ENCODE measurements at regions not wholly inside any gene's neighbourhood (a gene's known extent, or its start where the extent isn't known, plus 50 kb on each side); places are given as distances from the start of the nearest gene placed in this dataset.
"Not testable (repeated sequence)": the region's sequence is repeated elsewhere in the genome, so short reads cannot be mapped to it uniquely, and the experiment has no call there.

DNA sequence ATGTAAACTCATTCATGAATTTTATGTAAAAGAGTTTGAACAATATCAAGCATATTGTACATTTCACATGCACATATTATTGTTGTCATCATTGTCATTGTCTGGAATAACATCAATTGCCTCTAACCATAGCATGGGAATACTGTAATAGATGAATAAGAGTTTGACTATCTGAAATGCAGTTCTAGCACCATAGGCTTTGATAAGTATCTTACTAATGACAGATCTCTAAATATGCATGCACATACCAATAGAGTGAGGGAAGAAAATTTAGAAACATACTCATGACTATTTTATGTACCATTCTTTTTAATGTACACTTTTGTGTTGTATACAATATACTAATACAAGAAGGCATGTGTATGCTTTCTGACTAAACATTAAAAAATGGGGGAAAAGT, 161.6 kb upstream of the SPRY1 start:
- no peak overlapping the region for H3K4me3 Mint-ChIP-seq
- DNase-seq (ENCODE audit: low read depth, low spot score), result no peak
- H3K36me3 Mint-ChIP-seq (ENCODE audit: low read depth), result peaks cover 26% of the 10 kb centered on the region
- peaks cover 38% of the 10 kb centered on the region for H3K4me1 Mint-ChIP-seq
- no peak overlapping the region for H3K27ac Mint-ChIP-seq (ENCODE audit: unreplicated experiment)
- TF ChIP-seq CTCF (conservative IDR thresholded peaks at IDR 0.05), result no peak
- H3K9me3 Mint-ChIP-seq, result peaks cover 10% of the 10 kb centered on the region
- no peaks in the 10 kb centered on the region for H3K27me3 Mint-ChIP-seq (ENCODE audit: low read depth)

DNA sequence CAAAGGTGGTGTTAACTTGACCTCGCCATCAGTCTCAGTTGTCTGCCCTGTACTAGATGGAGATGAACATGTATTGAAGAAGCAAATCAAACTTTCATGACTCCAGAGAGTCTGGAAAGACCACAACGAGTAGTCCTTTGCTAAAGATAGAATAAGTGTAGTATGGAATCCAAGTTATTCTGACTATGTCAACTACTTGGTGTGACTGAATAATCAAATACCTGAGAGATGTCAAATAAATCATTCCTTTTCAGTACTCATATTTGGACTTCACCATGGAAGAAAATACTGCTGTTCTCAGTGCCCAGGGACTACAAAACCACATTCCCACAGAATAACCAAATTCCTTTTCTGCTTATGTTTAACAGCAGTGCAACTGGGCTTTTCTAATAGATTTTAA, 161.2 kb upstream of the SPRY1 start:
- no peak for DNase-seq (ENCODE audit: low read depth, low spot score)
- H3K4me1 Mint-ChIP-seq, result peaks cover 33% of the 10 kb centered on the region
- no peak for TF ChIP-seq CTCF (conservative IDR thresholded peaks at IDR 0.05)

GRCh38 chr4:123236606-123237005, 160.0 kb upstream of the SPRY1 start:
- DNase-seq (ENCODE audit: low read depth, low spot score), result no peak
- H3K27me3 Mint-ChIP-seq (ENCODE audit: low read depth), result no peaks in the 10 kb centered on the region
- no peak for TF ChIP-seq CTCF (conservative IDR thresholded peaks at IDR 0.05)
- H3K4me3 Mint-ChIP-seq, result no peak overlapping the region
- H3K27ac Mint-ChIP-seq (ENCODE audit: unreplicated experiment), result no peak overlapping the region
- peaks cover 6% of the 10 kb centered on the region for H3K9me3 Mint-ChIP-seq
- peaks cover 21% of the 10 kb centered on the region for H3K4me1 Mint-ChIP-seq
- H3K36me3 Mint-ChIP-seq (ENCODE audit: low read depth), result peaks cover 23% of the 10 kb centered on the region

More for the DNA sequence above, 161.2 kb upstream of the SPRY1 start:
- H3K9me3 Mint-ChIP-seq, result peaks cover 9% of the 10 kb centered on the region
- no peak overlapping the region for H3K4me3 Mint-ChIP-seq
- H3K36me3 Mint-ChIP-seq (ENCODE audit: low read depth), result peaks cover 27% of the 10 kb centered on the region
- H3K27ac Mint-ChIP-seq (ENCODE audit: unreplicated experiment), result no peak overlapping the region
- H3K27me3 Mint-ChIP-seq (ENCODE audit: low read depth), result no peaks in the 10 kb centered on the region

DNA sequence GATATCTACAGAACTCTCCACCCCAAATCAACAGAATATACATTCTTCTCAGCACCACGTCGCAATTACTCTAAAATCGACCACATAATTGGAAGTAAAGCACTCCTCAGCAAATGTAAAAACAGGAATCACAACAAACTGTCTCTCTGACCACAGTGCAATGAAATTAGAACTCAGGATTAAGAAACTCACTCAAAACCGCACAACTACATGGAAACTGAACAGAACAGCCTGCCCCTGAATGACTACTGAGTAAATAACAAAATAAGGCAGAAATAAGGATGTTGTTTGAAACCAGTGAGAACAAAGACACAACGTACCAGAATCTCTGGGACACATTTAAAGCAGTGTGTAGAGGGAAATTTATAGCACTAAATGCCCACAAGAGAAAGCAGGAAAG, 156.3 kb upstream of the SPRY1 start:
- not testable (repeated sequence) for H3K4me3 Mint-ChIP-seq; H3K27ac Mint-ChIP-seq (ENCODE audit: unreplicated experiment); DNase-seq (ENCODE audit: low read depth, low spot score); H3K27me3 Mint-ChIP-seq (ENCODE audit: low read depth)
- H3K36me3 Mint-ChIP-seq (ENCODE audit: low read depth), result peaks cover 26% of the 10 kb centered on the region
- peaks cover 19% of the 10 kb centered on the region for H3K4me1 Mint-ChIP-seq
- H3K9me3 Mint-ChIP-seq, result peaks cover 10% of the 10 kb centered on the region

GRCh38 chr4:123243220-123243619, 153.4 kb upstream of the SPRY1 start:
- H3K27ac Mint-ChIP-seq (ENCODE audit: unreplicated experiment); H3K4me3 Mint-ChIP-seq; DNase-seq (ENCODE audit: low read depth, low spot score); H3K9me3 Mint-ChIP-seq; H3K27me3 Mint-ChIP-seq (ENCODE audit: low read depth): not testable (repeated sequence)
- H3K4me1 Mint-ChIP-seq, result peaks cover 26% of the 10 kb centered on the region
- peaks cover 19% of the 10 kb centered on the region for H3K36me3 Mint-ChIP-seq (ENCODE audit: low read depth)

DNA sequence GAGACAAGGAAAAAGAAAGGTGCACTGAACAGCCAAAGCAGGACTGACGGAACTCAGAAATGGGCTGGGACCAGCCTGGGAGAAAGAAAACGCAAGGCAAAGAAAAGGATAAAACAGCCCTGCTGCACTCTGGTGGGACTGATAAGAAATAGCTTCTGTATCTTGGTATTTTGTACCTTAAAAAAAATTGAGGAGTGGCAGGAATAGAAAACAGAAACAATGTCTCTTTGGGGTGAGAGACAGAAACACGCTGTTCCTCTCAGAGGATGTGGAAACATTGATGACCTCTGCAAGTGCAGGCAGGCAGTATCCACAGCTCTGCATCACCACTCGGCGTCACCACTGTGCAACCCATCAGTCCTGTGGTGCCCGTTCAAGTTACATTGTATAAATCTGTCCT, 152.5 kb upstream of the SPRY1 start:
- H3K4me1 Mint-ChIP-seq, result peaks cover 30% of the 10 kb centered on the region
- TF ChIP-seq CTCF (conservative IDR thresholded peaks at IDR 0.05), result no peak
- peaks cover 12% of the 10 kb centered on the region for H3K36me3 Mint-ChIP-seq (ENCODE audit: low read depth)
- H3K27me3 Mint-ChIP-seq (ENCODE audit: low read depth), result no peaks in the 10 kb centered on the region
- no peak overlapping the region for H3K27ac Mint-ChIP-seq (ENCODE audit: unreplicated experiment)
- no peak overlapping the region for H3K4me3 Mint-ChIP-seq
- H3K9me3 Mint-ChIP-seq, result peaks cover 7% of the 10 kb centered on the region
- no peak for DNase-seq (ENCODE audit: low read depth, low spot score)

DNA sequence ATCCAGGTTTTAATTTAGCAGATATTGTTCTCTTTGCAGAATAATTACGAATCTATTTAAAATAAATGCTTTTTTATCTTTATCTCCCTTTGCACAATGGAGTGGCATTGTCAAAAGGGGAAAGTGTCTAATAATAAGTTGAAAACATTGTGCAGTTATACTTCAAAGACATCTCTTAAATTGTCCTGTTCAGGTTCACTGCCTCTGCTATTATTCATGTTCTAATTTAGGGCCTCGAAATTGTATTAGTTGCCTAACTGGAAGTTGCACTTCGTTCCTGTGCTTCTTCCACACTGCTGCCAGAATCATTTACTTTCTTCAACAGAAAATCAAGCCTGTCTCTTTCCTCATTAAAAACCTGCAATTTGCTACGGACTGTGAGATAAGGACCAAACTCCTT, 150.5 kb upstream of the SPRY1 start:
- Mint-ChIP-seq H3K9me3 (peaks cover 4% of the 10 kb centered on the region), H3K27ac (ENCODE audit: unreplicated experiment) (peak overlapping the region; percentile 16), H3K36me3 (ENCODE audit: low read depth) (peaks cover 3% of the 10 kb centered on the region), H3K4me3 (no peak overlapping the region), H3K4me1 (peaks cover 30% of the 10 kb centered on the region), H3K27me3 (ENCODE audit: low read depth) (no peaks in the 10 kb centered on the region)
- TF ChIP-seq CTCF (conservative IDR thresholded peaks at IDR 0.05), result no peak
- no peak for DNase-seq (ENCODE audit: low read depth, low spot score)
